SH-SY5Y (cell line): ENCODE measurements at regions not wholly inside any gene's neighbourhood (a gene's known extent, or its start where the extent isn't known, plus 50 kb on each side); places are given as distances from the start of the nearest gene placed in this dataset.
A peak's percentile ranks its signal among the peaks of the same experiment; 100 is the strongest.

Experiments
- GATA2 ChIP-seq: IDR thresholded peaks from 2 replicates; pipeline ENCODE4 v1.6.1; 2011; ENCODE audit warnings: mild to moderate bottlenecking, low read depth, low read length
- GATA3 ChIP-seq: IDR thresholded peaks from 2 replicates; pipeline ENCODE4 v1.6.1; 2011; ENCODE audit warnings: low read depth, mild to moderate bottlenecking, low read length, moderate library complexity

DNA sequence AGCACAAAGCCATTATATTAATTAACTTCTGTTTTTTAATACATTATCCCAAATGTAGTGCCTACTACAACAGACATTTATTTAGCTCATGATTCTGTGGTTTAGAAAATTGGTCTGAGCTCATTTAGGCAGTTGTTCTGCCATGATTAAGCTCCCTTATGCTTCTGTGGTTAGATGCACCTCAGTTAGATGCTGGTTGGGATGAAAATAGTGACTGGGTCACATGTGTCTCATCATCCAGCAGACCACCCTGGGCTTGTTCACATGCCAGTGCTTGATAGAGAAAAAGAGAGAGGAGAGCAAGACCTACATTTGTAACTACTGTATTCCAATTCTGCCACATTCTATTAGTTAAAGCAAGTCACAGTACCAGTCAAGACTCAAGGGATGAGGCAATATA is 376.4 kb upstream of the GNPDA2 start:
- TF ChIP-seq GATA2 (no peak), GATA3 (no peak)

GRCh38 chr4:45100956-45101818 is 374.8 kb upstream of the GNPDA2 start:
- TF ChIP-seq GATA3 (no peak), GATA2 (no peak)

DNA sequence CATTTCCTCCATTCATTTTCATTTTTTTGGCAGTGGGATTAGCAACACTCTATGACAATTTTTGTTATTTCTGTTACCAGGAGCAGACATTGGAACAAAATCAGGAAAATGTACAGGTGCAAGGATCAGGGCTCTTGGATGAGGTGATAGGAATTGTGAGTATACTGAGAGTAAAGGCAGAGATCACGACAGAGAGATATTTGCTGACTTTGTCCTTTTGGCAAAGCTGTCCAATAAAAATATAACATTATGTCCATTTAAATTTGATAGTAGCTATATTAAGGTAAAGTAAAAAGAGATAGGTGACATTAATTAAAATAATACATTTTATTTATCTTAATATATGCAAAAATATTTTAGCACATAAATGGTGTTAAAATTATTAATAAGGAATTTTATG is 373.1 kb upstream of the GNPDA2 start:
- TF ChIP-seq GATA2, result no peak
- no peak for TF ChIP-seq GATA3

GRCh38 chr4:45094684-45095083 is 368.3 kb upstream of the GNPDA2 start:
- TF ChIP-seq GATA3 (no peak), GATA2 (no peak)

DNA sequence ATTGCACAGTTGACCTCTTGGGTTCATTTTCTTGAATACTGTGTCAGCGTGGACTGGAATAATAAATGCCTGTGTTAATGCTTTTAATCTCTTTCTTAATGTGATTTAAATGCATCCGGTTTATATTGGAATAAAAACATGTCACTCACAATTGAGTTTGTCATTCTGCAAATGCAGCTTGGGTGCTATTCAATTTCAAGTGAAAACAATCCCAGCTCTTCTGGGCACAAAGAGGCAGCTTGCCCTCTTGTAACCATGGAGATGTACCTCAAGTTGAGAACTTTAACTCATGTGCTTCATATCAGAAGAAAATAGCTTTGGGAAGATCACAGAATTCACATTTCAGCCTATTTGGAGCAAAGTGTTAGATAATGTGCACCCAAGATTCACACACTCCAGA is 355.7 kb upstream of the GNPDA2 start:
- TF ChIP-seq GATA2 (no peak), GATA3 (no peak)

- TF ChIP-seq GATA2, result no peak
- no peak for TF ChIP-seq GATA3
Observed at GRCh38 chr4:45079616-45080015, 353.3 kb upstream of the GNPDA2 start.

GRCh38 chr4:45078201-45078600 is 351.8 kb upstream of the GNPDA2 start:
- no peak for TF ChIP-seq GATA2
- TF ChIP-seq GATA3, result no peak

GRCh38 chr4:45072981-45073380 is 346.6 kb upstream of the GNPDA2 start:
- TF ChIP-seq GATA3, result no peak
- no peak for TF ChIP-seq GATA2

- TF ChIP-seq GATA2 (no peak), GATA3 (no peak)
Observed at GRCh38 chr4:45064741-45065140, 338.4 kb upstream of the GNPDA2 start.

DNA sequence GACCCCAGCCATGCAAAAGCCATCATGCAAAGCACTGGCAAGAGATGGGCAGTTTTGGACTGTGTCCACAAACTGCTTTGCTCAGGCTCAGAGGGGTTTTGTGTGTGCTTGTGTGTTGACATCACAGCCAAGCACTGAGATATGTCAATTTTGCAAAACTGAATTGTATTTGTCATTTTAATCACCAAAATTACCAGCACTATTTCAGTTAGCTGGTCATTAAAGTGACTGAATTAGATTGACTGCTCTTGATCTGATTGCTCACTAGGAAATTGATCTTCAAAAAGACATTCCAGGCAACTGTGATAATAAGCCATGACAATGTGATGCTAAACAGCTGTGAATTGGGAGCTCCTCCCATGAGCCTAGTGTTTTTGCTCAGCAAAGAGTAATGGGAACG is 337.3 kb upstream of the GNPDA2 start:
- TF ChIP-seq GATA3 (peak; percentile 51; the same call in 1 of the 2 replicates), GATA2 (peak; percentile 69; the same call in 1 of the 2 replicates)

DNA sequence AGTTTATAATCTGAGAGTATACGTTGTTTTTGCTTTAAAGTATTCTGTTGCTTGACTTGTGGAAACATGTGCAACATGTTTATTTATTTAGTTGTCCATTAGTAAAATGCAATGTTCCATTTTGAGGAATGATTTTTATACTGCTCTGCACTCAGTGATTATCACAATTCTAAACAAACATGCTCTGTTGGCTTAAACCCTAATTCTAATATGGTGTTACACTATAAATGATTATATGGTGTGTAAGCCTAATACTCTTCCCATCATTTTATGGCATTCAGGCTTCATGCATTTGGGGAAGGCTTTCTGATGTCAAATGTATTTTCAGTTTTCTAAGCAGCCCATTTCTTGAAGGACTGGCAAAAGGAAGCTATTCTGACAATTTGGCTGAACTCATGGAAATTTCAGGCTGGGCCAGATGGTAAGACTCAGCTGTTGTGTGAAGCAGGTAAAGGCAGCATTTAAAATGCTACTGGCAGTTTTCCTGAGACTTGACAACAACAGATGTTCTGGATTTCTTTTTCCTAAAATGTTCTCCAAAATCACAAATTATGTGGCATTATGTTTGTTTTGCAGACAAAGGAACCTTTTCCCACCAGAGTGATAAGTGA is 336.7 kb upstream of the GNPDA2 start:
- TF ChIP-seq GATA2, result no peak
- TF ChIP-seq GATA3, result no peak

DNA sequence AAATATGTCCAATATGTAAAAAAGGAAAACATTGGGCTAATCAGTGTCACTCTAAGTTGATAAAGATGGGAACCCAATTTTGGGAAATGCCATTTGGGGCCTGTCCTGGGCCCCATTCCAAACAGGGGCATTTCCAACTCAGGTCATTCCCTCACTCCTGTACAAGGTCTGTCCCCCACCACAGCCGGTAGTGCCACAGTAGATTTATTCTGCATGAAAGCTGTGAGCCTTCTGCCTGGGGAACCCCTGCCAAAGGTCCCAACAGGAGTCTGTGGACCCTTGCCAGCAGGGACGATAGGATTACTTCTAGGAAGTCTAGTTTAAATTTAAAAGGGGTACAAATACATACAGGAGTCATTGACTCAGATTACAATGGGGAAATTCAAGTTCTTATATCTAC is 317.6 kb upstream of the GNPDA2 start:
- TF ChIP-seq GATA2, result no peak

- TF ChIP-seq GATA3, result no peak
- no peak for TF ChIP-seq GATA2
Observed at GRCh38 chr4:45036677-45037076, 310.3 kb upstream of the GNPDA2 start.

DNA sequence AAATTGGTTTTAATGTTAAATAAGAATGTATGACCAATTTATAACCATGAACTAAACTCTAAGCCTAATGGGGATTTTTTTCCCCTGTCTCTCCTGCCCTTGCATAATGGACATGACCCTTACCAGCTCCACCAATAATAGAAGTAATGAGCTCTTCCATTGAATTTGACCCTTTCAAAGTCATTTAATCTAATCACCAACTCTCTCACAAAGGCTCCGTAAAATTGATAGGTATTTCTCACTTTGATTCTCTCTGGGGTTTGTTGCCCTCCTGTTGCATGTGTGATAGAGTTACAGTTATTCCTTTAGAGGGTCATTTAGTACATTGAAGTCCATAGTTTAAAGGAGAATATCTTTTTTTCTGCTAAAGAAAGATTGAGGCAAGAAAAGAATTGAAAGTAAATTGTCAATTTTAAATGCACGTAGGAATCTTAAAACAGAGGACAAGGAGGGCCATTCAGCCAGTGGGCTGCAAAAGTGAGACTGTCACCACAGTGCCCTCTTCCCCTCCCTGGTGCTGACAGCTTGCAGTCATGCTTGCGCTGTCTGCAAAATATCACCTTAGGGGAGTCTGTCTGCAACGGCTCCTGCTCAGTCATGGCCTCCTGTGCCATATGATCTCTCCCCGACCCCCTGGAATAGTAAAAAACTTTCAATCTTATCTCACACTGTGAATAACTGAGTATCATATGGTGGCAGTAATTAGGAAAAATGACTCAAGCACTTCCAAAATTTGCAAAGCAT is 307.5 kb upstream of the GNPDA2 start:
- TF ChIP-seq GATA2, result no peak

DNA sequence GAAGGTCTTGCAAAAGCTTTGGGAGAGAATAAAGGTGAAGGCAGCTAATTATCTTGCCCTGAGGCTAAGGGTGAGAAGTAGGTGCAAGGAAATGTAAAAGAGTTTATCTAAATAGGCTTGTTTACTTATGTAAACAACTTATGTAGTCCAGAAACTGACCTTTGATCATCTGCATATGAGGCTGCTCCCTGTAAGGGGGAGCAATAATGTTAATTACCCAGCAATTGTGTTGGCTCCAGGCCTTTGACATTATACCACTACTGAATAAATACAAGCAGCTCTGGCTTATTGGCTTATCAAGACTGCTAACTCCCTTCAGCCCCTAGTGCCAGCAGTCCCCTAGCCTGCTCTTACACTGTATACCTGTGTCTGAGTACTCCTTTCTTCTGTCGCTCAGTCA is 303.7 kb upstream of the GNPDA2 start:
- no peak for TF ChIP-seq GATA3
- TF ChIP-seq GATA2, result no peak

DNA sequence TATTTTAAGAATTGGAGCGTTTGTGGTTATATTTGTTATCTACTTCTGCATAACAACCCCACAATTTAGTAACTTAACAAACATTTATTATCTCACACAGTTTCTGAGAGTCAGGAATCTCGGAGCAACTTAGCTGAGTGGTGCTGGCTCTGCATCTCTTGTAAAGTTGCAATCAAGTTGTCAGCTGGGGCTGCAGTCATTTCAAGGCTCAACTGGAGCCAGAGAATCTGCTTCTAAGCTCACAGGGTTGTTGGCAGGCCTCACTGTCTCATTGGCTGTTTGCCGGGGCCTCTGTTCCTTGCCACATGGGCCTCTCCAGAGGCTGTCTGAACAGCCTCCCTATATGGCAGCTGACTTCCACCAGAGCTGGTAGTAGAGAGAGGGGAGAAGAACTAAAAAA is 281.2 kb upstream of the GNPDA2 start:
- TF ChIP-seq GATA2 (no peak), GATA3 (no peak)
